GM18511 (cell line): ENCODE measurements at regions not wholly inside any gene's neighbourhood (a gene's known extent, or its start where the extent isn't known, plus 50 kb on each side); places are given as distances from the start of the nearest gene placed in this dataset.
"Not testable (repeated sequence)": the region's sequence is repeated elsewhere in the genome, so short reads cannot be mapped to it uniquely, and the experiment has no call there.

Source experiments
- ATAC-seq: cut with Tn5 transposase; IDR thresholded peaks from one replicate; pipeline ENCODE4 v1.9.1; 2021; ENCODE audit warnings: mild to moderate bottlenecking, moderate library complexity; ENCODE audit not compliant: unreplicated experiment

GRCh38 chr16:52740766-52741165 is 193.8 kb upstream of the TOX3 start:
- ATAC-seq, result no peak

DNA sequence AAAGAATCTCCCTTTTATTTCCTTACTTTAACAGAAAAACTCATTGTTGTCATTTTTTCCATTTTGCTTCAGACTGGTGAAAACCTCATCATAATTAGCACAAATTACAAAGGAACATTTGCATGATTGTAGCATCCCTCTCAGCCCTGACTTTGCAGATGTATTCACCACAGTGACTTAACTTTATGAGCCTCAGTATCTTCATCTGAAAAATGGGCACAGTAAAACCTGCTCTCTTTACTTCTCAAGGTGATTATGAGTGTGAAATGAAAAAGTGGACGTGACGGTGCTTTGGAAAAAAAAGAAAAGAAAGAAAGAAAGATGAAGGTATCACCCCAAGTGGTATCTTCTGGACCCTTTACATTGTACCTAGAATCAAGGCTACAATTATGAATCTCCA is 193.4 kb upstream of the TOX3 start:
- no peak for ATAC-seq

- ATAC-seq, result not testable (repeated sequence)
These were observed 192.0 kb upstream of the TOX3 start for GRCh38 chr16:52738992-52739391.

DNA sequence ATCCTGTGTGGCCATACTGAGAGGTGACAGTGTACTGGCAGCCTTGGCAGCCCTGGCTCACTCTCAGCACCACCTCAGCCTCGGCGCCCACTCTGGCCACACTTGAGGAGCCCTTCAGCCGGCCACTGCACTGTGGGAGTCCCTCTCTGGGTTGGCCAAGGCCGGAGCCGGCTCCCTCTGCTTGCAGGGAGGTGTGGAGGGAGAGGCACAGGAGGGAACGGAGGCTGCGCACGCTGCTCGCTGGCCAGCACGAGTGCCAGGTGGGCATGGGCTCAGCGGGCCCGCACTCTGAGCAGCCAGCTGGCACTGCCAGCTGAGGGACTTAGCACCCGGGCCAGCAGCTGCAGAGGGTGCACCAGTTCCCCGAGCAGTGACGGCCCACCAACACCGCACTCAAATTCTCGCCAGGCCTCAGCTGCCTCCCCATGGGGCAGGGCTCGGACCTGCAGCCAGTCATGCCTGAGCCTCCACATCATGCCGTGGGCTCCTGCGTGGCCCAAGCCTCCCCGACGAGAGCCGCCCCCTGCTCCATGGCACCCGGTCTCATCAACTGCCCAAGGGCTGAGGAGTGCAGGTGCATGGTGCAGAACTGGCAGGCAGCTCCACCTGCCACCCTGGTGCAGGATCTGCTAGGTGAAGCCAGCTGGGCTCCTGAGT is 184.4 kb upstream of the TOX3 start:
- ATAC-seq, result no peak

DNA sequence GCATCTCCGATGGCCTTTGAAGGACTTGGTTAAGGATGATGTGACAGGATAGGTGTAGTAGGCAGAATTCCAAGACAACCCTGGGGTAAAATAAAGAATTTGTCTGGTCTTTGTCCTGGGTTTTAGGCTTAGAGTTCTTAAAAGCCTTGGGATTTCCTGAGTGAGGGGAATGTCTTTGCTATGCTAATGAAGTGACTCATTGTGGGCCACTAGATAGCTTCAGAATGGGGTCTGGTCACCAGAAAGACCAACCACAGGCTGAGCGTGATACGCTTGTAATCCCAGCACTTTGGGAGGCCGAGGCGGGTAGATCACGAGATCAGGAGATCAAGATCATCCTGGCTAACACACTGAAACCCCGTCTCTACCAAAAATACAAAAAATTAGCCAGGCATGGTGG is 182.8 kb upstream of the TOX3 start:
- no peak for ATAC-seq

- ATAC-seq, result no peak
These were observed 180.9 kb upstream of the TOX3 start for GRCh38 chr16:52727849-52728248.

DNA sequence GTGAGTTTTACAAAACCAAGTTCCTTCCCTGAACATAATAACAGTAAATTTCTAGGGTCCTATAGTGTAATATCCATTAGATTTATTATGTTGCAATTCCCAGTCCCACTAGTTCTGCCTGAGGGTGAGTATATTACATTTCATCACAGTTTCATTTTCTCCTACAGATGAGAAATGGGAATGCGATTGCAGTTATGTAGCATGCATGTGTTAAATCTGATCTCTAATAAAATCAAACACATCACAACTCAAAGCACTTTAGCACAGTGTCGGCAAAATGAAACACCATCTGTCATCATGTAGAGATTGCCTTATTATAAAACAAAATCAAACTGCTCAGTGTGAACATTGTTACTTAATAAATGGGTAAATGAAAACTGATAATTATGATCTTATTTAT is 180.5 kb upstream of the TOX3 start:
- ATAC-seq, result no peak

GRCh38 chr16:52725461-52725860 is 178.5 kb upstream of the TOX3 start:
- ATAC-seq, result no peak

DNA sequence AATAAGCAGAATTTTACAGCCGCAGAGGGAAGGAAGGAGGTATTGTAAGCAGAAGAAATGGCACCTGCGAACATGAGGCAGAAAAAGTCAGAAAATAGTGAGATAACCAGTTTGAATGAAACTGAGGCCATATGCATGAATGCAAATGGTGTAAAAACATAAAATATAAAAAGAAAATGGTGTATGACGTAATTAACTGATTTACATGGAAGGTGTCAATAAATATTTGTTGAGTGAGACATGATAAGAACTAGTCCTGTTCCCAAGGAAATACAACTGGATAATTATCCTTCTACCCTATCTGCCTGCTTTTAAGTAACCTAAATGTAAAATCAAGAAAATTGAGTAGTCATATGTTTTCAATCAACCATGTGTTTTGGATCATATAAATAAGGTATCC is 178.1 kb upstream of the TOX3 start:
- no peak for ATAC-seq

DNA sequence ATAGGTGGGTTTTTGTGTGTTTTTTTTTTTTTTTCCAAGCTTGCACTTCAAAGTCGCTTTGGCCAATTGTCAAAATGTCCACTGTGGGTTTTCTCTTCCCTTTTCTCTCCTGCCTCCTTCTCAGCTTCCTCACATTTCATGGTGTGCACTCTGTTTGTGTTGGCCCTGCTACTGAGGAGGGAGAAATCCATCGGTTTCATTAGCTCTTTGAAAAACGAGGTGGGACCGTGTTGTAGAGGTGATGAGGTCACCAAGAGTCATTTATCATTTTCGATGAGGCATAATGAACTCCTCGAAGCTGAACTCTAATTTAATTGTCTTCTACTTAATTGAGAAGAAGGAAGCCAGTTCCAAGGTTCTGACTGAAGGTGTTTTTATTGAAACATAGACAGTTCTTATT is 174.4 kb upstream of the TOX3 start:
- no peak for ATAC-seq

GRCh38 chr16:52718046-52718445 is 171.1 kb upstream of the TOX3 start:
- no peak for ATAC-seq

- ATAC-seq, result no peak
These were observed 166.8 kb upstream of the TOX3 start for GRCh38 chr16:52713740-52714139.

GRCh38 chr16:52709306-52709705 is 162.4 kb upstream of the TOX3 start:
- no peak for ATAC-seq

DNA sequence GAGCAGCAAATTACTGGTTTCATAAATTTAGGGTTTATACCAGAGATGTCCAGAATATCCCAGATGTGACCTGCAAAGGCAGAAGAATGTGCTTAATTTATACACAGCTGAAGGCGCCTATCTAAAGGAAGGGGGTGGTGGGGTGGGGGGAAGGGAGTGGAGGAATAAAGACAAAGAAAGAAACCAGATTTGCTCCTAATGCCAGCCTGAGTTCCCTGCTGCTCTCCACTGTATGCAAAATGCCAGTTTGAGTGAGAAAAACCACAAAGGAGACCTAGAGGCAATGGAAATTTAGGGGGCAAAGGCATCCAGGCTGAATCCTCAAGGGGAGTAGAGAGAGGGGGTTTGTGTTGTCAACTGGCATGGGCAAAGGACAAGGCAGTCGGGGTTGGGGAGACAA is 161.5 kb upstream of the TOX3 start:
- no peak for ATAC-seq

DNA sequence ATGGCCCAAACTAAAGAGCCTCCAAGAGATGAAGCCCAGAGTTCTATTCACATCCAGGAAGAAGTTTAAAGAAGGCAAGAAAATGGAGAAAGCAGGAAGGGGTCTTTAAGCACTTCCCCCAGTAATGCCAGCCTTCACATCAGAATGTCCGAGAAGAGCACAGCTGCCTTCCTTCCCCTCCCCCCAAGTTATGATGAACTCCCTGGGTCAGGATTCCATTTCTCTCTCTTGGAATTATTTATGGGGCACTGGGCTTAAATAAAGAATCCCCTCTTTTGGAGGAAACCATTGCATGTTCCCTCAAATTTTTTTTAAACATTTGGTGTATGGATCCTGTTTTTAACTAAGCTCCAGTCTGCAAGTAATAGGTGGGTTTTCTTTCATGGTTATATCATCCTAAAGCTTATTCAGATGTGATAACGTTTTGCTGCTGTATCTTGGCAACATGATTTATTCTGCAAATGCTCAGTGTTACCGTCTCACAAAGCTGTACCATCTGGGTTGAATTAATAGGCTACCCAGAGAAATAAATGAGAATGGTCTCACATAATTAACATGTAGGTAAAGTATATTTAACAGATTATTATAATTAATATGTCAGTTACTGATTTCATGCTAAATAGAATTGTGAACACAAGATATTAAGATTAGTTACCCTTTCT is 160.9 kb upstream of the TOX3 start:
- ATAC-seq, result no peak

DNA sequence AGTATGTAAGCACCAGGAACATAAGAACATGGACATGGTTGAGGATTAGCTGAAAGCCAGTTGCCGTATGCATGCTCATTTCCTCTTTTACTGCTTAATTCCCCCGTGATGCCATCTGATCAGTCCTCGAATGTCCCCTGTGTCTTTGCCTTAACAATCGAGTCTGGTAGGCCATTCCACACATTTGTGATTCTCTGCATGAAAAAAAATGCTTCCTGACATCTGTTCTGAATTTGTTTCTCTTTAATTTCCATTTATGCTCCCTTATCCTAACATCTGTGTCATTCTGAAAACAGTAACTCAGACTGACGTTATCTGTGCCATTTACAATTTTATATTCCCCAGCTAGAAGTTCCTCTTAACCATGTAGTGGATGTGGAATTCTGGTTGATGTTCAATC is 158.2 kb upstream of the TOX3 start:
- no peak for ATAC-seq

GRCh38 chr16:52697971-52698370 is 151.0 kb upstream of the TOX3 start:
- no peak for ATAC-seq

DNA sequence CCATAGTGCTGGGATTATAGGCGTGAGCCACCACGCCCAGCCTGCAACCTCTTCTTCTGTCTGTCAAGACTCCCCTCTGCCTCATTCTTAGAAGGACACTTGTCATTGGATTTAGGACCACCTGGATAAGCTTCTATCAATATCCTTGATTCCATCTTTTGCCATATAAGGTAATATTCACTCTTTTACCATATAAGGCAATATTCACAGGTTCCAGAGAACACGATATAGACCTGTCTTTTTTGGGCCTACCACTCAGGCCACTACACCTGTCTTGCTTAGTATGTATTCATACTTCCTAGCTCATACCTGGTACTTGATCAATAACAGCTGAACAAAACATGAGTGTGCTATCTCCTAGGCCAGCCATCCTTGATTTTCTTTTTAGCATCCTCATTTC is 149.2 kb upstream of the TOX3 start:
- no peak for ATAC-seq

DNA sequence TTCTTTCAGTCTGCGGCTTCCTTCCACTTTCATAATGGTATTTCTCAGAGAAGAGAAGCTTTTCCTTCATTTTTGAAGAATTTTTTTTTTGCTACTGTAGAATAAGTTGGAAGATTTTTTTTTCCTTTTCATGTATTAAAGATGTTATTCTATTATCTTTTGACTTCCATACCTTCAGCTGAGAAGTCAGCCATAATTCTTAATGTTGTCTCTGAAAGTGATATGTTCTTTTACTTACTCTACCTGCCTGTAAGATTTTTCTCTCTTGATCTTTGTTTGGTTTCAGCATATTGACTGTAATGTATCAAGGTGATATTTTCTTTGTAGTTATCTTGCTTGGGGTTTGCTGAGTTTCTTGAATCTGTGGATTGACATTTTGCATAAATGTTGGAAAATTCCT is 143.5 kb upstream of the TOX3 start:
- ATAC-seq, result no peak

DNA sequence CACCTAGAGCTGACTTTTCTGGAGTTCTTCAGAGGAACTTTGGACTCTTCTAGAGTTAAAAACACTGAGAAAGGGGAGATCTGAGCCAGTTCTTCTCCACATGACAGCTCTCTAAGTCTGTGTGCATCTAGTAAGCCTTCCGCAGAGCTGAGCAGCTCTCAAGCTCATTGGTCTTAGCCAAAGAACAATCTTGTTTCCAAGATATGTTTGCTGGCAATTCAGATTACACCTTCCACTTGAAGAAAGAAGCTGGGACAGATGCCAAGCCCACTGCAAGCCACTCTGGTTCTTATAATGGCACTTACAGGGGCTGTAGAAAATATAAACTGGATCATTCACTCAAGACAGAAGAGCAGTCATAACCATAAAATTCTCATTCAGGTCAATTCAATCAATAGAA is 134.1 kb upstream of the TOX3 start:
- ATAC-seq, result no peak

GRCh38 chr16:52677501-52677900 is 130.6 kb upstream of the TOX3 start:
- ATAC-seq, result no peak

- ATAC-seq, result no peak
These were observed 130.0 kb upstream of the TOX3 start for GRCh38 chr16:52676959-52677358.

DNA sequence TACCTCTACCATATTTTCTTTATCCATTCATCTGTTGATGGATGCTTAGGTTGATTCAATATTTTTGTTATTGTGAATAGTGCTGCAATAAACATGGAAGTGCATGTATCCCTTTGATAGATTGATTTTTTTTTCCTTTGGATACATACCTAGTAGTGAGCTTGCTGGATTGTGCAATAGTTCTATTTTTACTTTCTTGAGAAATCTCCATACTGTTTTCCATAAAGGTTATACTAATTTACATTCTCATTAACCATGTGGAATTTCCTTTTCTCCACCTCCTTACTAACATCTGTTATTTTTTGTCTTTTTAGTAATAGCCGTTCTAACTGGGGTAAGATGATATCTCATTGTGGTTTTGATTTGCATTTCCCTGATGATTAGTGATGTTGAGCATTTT is 124.6 kb upstream of the TOX3 start:
- ATAC-seq, result no peak
